ENCODE measurements at regions not wholly inside any gene's neighbourhood (a gene's known extent, or its start where the extent isn't known, plus 50 kb on each side); places are given as distances from the start of the nearest gene placed in this dataset.

- H3K27ac ChIP-seq (ENCODE audit: insufficient read depth, low read depth, low read length) = no peak overlapping the region
- H3K4me1 ChIP-seq (ENCODE audit: control insufficient read depth, extremely low read depth, insufficient read depth, low read length) = no peaks in the 10 kb centered on the region
- intact Hi-C loops (cut with micrococcal nuclease) = no loop called here
- H3K4me3 ChIP-seq (replicated peaks in 1 of 3; ENCODE audit: insufficient read depth in 1 of 3, low read depth in 1 of 3, low read length in 3 of 3) = no peak overlapping the region
- no peaks in the 10 kb centered on the region for H3K79me2 ChIP-seq (ENCODE audit: control insufficient read depth, insufficient read depth, low read length)
- FAIRE-seq (no peak), DNase-seq (ENCODE audit: low read depth, low spot score) (no peak)
- TF ChIP-seq MAX (IDR thresholded peaks at IDR 0.05; ENCODE audit: insufficient read depth, insufficient read length) (no peak), FOS (IDR thresholded peaks at IDR 0.05; ENCODE audit: borderline replicate concordance, insufficient read depth, low read length) (no peak), POLR2A (IDR thresholded peaks at IDR 0.05; ENCODE audit: low read depth, low read length) (no peak), JUN (IDR thresholded peaks at IDR 0.05; ENCODE audit: borderline replicate concordance, insufficient read depth, insufficient read length, low read depth) (no peak), GATA2 (IDR thresholded peaks at IDR 0.05; ENCODE audit: insufficient read depth, insufficient read length, low read depth, low read length) (no peak), EZH2 (IDR thresholded peaks at IDR 0.05; ENCODE audit: borderline replicate concordance, low read depth, low read length, severe bottlenecking) (no peak), MYC (IDR thresholded peaks at IDR 0.05; ENCODE audit: low read depth, low read length) (no peak), POLR2AphosphoS5 (IDR thresholded peaks at IDR 0.05; ENCODE audit: insufficient read depth, low read depth, low read length) (no peak), CTCF (IDR thresholded peaks at IDR 0.05; ENCODE audit: extremely low read depth in 1 of 2, insufficient read depth in 1 of 2, low read depth in 1 of 2, low read length in 2 of 2) (no peak)
- dilution Hi-C loops (cut with MboI; ENCODE audit: extremely low pct_ligation_motif_present, low sequenced_read_pairs) = no loop called here
- H3K27me3 ChIP-seq (ENCODE audit: control insufficient read depth in 2 of 2, insufficient read depth in 2 of 2, low read length in 2 of 2) = peaks cover 17 to 21% of the 10 kb centered on the region in 2 experiments
- no peaks in the 10 kb centered on the region for H3K9me1 ChIP-seq (replicated peaks; ENCODE audit: control insufficient read depth, extremely low read depth, insufficient read depth, low read length)
- no TSS peak for BruUV-seq (replicated peaks)
- no peak overlapping the region for H3K9ac ChIP-seq (replicated peaks; ENCODE audit: extremely low read depth, insufficient read depth, low read length)
- H3K36me3 ChIP-seq (ENCODE audit: control insufficient read depth in 2 of 2, extremely low read depth in 1 of 2, insufficient read depth in 2 of 2, low read length in 2 of 2) = no peaks in the 10 kb centered on the region
- H4K20me1 ChIP-seq (replicated peaks; ENCODE audit: control insufficient read depth, extremely low read depth, insufficient read depth, low read length) = no peaks in the 10 kb centered on the region
- no peaks in the 10 kb centered on the region for H3K9me3 ChIP-seq (replicated peaks; ENCODE audit: control insufficient read depth, insufficient read depth, low read length)
- ChIA-PET POLR2A (no interaction called here), CTCF (interaction anchor here (2.8 kb wide), 1 partner anchor 10 kb away, joined by 15 read pairs; no protein-coding TSS in a partner anchor)
- no peak overlapping the region for H2AFZ ChIP-seq (ENCODE audit: low read depth, low read length)
- no peak overlapping the region for H3K4me2 ChIP-seq (ENCODE audit: insufficient read depth, low read length)
Measured at GRCh38 chr16:86241681-86242080, 268.6 kb upstream of the FOXF1 start.

Measured in endothelial cell of umbilical vein (primary cell).